ENCODE measurements at regions not wholly inside any gene's neighbourhood (a gene's known extent, or its start where the extent isn't known, plus 50 kb on each side); places are given as distances from the start of the nearest gene placed in this dataset.
"Not testable (repeated sequence)": the region's sequence is repeated elsewhere in the genome, so short reads cannot be mapped to it uniquely, and the experiment has no call there.

DNA sequence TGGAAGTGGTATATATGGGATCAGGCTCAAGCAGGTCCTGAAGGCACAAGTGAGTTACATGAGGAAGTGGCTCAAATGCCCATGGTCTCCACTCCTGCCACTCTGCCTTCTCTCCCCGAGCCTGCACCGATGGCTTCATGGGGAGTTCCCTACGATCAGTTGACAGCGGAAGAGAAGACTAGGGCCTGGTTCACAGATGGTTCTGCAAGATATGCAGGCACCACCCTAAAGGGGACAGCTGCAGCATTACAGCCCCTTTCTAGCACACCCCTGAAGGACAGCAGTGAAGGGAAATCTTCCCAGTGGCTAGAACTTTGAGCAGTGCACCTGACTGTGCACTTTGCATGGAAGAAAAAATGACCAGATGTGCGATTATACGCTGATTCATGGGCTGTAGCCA is 95.3 kb downstream of the HOXA1 start:
- no peaks in the 10 kb centered on the region for H3K36me3 ChIP-seq (ENCODE audit: control insufficient read depth in 2 of 2, insufficient read depth in 1 of 2, low read length in 2 of 2)
- TF ChIP-seq ZNF274 (IDR thresholded peaks at IDR 0.05; ENCODE audit: low read length) (no peak), ZNF274 (tag by site-specific recombination; IDR thresholded peaks at IDR 0.05; ENCODE audit: borderline replicate concordance) (no peak), ZNF514 (tag by site-specific recombination; IDR thresholded peaks at IDR 0.05) (no peak), TRIM28 (IDR thresholded peaks at IDR 0.05; ENCODE audit: borderline replicate concordance, low read length) (no peak), GLIS1 (tag by site-specific recombination; IDR thresholded peaks at IDR 0.05) (no peak), ZNF157 (tag by site-specific recombination; IDR thresholded peaks at IDR 0.05) (no peak), ZNF530 (tag by site-specific recombination; IDR thresholded peaks at IDR 0.05; ENCODE audit: low read depth) (no peak), ZNF692 (tag by site-specific recombination; IDR thresholded peaks at IDR 0.05) (no peak), GLIS2 (tag by site-specific recombination; IDR thresholded peaks at IDR 0.05) (no peak), ZSCAN23 (tag by site-specific recombination; IDR thresholded peaks at IDR 0.05) (no peak), ZNF777 (tag by site-specific recombination; IDR thresholded peaks at IDR 0.05; ENCODE audit: borderline replicate concordance) (no peak), ZNF311 (tag by site-specific recombination; IDR thresholded peaks at IDR 0.05; ENCODE audit: borderline replicate concordance) (no peak), ZNF148 (tag by site-specific recombination; IDR thresholded peaks at IDR 0.05; ENCODE audit: borderline replicate concordance) (no peak), ZNF629 (tag by site-specific recombination; IDR thresholded peaks at IDR 0.05) (no peak)
- TF ChIP-seq, protein P1, sequence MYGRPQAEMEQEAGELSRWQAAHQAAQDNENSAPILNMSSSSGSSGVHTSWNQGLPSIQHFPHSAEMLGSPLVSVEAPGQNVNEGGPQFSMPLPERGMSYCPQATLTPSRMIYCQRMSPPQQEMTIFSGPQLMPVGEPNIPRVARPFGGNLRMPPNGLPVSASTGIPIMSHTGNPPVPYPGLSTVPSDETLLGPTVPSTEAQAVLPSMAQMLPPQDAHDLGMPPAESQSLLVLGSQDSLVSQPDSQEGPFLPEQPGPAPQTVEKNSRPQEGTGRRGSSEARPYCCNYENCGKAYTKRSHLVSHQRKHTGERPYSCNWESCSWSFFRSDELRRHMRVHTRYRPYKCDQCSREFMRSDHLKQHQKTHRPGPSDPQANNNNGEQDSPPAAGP (tag by site-specific recombination; IDR thresholded peaks at IDR 0.05), result no peak
- H3K27ac ChIP-seq (ENCODE audit: extremely low read depth, low read depth, low read length), result no peak overlapping the region
- no peak overlapping the region for H3K4me3 ChIP-seq (ENCODE audit: low read depth, low read length)
- no peaks in the 10 kb centered on the region for H3K9me3 ChIP-seq (ENCODE audit: control insufficient read depth, insufficient read depth, low read depth, low read length)
- POLR2A ChIA-PET, result no interaction called here
- CTCF ChIA-PET, result interaction anchor here (0.6 kb wide), 1 partner anchor 96 kb away, joined by 5 read pairs; no protein-coding TSS in a partner anchor
- no peaks in the 10 kb centered on the region for H3K4me1 ChIP-seq (ENCODE audit: control insufficient read depth, insufficient read depth, low read length)

DNA sequence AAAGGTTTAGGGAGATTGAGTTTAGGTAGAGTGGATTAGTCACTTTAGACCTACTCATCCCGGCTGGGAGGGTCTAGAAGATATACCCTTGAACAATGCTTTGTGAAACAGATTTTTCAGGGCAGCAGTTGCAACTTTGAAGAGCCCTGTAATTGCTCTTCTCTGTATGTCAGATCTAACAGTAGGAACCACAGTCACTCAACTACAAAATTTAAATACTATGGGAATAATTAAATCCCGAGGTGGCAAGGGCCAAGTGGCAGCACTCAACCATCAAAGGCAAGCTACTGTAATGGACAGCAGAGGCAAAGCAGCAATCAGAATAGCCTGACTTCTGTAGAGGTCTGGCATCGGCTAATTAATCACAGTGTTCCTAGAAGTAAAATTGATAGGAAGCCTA is 97.5 kb downstream of the HOXA1 start:
- H3K27ac ChIP-seq (ENCODE audit: extremely low read depth, low read depth, low read length); H3K4me1 ChIP-seq (ENCODE audit: control insufficient read depth, insufficient read depth, low read length); POLR2A ChIA-PET; CTCF ChIA-PET; H3K9me3 ChIP-seq (ENCODE audit: control insufficient read depth, insufficient read depth, low read depth, low read length); H3K36me3 ChIP-seq (ENCODE audit: control insufficient read depth in 2 of 2, insufficient read depth in 1 of 2, low read length in 2 of 2); H3K4me3 ChIP-seq (ENCODE audit: low read depth, low read length): not testable (repeated sequence)
- peak; percentile 98 for TF ChIP-seq ZNF302 (tag by site-specific recombination; IDR thresholded peaks at IDR 0.05; ENCODE audit: low read depth)

GRCh38 chr7:26995666-26996065 is 100.1 kb downstream of the HOXA1 start:
- CTCF ChIA-PET, result no interaction called here
- no peak overlapping the region for H3K27ac ChIP-seq (ENCODE audit: extremely low read depth, low read depth, low read length)
- H3K36me3 ChIP-seq (ENCODE audit: control insufficient read depth in 2 of 2, insufficient read depth in 1 of 2, low read length in 2 of 2), result no peaks in the 10 kb centered on the region
- H3K4me1 ChIP-seq (ENCODE audit: control insufficient read depth, insufficient read depth, low read length), result no peaks in the 10 kb centered on the region
- POLR2A ChIA-PET, result no interaction called here
- no peak overlapping the region for H3K4me3 ChIP-seq (ENCODE audit: low read depth, low read length)
- no peaks in the 10 kb centered on the region for H3K9me3 ChIP-seq (ENCODE audit: control insufficient read depth, insufficient read depth, low read depth, low read length)
- no peak for TF ChIP-seq ZNF513 (tag by site-specific recombination; IDR thresholded peaks at IDR 0.05)
- TF ChIP-seq ZNF514 (tag by site-specific recombination; IDR thresholded peaks at IDR 0.05), result no peak
- TF ChIP-seq, protein P2, sequence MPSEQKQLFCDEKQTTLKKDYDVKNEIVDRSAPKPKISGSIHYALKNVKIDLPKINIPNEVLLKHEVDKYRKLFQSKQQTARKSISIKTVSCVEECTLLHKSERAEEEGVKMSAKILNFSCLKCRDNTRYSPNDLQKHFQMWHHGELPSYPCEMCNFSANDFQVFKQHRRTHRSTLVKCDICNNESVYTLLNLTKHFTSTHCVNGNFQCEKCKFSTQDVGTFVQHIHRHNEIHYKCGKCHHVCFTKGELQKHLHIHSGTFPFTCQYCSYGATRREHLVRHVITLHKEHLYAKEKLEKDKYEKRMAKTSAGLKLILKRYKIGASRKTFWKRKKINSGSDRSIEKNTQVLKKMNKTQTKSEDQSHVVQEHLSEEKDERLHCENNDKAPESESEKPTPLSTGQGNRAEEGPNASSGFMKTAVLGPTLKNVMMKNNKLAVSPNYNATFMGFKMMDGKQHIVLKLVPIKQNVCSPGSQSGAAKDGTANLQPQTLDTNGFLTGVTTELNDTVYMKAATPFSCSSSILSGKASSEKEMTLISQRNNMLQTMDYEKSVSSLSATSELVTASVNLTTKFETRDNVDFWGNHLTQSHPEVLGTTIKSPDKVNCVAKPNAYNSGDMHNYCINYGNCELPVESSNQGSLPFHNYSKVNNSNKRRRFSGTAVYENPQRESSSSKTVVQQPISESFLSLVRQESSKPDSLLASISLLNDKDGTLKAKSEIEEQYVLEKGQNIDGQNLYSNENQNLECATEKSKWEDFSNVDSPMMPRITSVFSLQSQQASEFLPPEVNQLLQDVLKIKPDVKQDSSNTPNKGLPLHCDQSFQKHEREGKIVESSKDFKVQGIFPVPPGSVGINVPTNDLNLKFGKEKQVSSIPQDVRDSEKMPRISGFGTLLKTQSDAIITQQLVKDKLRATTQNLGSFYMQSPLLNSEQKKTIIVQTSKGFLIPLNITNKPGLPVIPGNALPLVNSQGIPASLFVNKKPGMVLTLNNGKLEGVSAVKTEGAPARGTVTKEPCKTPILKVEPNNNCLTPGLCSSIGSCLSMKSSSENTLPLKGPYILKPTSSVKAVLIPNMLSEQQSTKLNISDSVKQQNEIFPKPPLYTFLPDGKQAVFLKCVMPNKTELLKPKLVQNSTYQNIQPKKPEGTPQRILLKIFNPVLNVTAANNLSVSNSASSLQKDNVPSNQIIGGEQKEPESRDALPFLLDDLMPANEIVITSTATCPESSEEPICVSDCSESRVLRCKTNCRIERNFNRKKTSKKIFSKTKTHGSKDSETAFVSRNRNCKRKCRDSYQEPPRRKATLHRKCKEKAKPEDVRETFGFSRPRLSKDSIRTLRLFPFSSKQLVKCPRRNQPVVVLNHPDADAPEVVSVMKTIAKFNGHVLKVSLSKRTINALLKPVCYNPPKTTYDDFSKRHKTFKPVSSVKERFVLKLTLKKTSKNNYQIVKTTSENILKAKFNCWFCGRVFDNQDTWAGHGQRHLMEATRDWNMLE (tag by site-specific recombination; conservative IDR thresholded peaks at IDR 0.05; ENCODE audit: low read depth), result no peak
- TF ChIP-seq WT1 (tag by site-specific recombination; IDR thresholded peaks at IDR 0.05), result no peak
- no peak for TF ChIP-seq YY2 (tag by site-specific recombination; IDR thresholded peaks at IDR 0.05)
- TF ChIP-seq ZNF544 (tag by site-specific recombination; IDR thresholded peaks at IDR 0.05), result no peak

Data from HEK293 (cell line).